ENCODE measurements at regions not wholly inside any gene's neighbourhood (a gene's known extent, or its start where the extent isn't known, plus 50 kb on each side); places are given as distances from the start of the nearest gene placed in this dataset.

GRCh38 chr3:17938313-17938712, 195.9 kb upstream of the TBC1D5 start:
- no peak for DNase-seq

DNA sequence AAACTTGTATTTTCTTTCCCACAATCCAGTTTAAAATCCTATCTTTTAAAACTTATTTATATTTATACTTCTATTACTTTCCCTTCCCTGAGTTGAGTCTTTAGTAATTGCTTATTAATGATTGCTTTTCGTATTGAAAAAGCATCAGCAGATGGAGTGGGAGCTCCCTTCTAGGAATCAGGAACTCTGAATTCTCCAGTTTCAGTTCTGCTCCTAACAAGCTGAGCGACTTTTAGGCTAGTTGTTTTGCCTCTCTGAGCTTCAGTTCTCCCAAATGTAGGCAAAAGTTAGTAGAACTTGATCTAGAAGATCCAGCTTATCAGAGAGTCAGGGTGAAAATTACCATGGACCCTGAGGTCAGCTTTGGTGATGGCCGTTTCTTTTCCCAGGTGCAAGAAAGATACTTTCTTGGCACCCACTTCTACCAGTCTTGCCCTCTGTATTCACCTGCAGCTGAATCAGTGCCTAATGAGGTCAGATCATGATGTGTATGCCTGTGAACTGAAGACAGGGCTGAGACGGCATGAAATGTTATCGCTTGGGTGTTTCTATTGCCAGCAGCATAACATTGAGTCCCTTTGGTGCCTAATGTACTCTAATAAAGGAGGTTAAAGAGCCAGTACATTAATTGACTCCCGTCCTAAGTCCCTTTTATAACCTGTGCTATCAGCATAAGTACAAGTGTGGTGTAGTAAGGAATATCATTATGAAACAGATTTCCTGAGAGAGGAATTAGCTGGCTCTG, 194.5 kb upstream of the TBC1D5 start:
- no peak for DNase-seq

- DNase-seq = peak; percentile 65
Observed at GRCh38 chr3:17935222-17935621, 192.8 kb upstream of the TBC1D5 start.

- no peak for DNase-seq
Observed at GRCh38 chr3:17932136-17932771, 189.8 kb upstream of the TBC1D5 start.

DNA sequence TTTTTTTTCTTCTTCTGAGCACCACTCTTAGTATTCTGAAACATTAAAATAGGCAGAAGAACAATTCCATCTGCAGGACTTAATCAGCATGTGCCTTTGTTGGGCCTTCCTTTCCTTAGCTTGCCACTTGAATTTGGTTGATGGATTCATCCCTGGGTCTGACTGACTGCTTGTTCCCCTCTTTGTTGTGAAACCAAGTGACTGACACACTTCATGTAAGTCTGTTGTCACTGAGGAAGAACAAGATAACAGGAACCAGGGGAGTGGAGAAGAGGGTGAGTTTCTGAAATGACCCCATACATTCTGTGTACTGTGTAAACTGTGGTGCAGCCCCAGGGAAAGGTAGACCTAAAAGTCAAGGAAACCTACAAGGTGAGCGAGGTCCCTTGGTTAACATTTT, 188.7 kb upstream of the TBC1D5 start:
- no peak for DNase-seq

- no peak for DNase-seq
Observed at GRCh38 chr3:17928502-17929145, 186.2 kb upstream of the TBC1D5 start.

DNA sequence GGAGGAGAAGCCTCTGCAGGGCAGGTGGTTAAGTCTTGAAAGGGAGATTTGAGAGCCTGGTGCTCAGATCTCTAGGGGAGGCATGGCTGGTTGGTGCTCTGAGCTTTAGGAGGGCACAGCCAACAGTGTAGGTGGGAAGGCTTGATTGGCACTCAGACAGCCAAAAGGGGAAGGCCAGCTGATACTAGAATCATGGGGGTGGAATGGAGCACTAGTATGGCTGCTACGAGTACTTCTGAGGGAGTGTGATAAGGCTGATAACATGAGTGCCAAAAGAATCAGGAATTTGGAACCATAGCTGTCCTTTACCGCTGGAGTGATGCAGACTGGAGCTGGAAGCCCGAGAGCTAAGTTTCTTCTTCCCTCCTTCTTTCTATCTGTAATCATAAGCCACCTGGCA, 184.6 kb upstream of the TBC1D5 start:
- no peak for DNase-seq

DNA sequence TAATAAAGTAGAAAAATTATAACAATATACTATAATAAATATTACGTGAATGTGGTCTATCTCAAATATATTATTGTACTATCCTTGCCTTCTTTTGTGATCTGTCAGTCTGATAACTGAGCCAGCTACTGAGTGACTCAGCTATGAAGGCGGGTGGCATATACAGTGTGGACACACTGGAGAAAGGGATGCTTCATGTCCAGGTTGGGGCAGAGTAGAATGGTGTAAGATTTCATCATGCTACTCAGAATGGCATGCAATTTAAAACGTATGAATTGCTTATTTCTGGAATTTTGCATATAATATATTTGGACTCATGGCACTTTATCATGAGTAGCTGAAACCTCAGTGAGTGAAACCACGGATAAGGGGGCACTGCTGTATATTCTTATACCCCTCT, 172.9 kb upstream of the TBC1D5 start:
- no peak for DNase-seq

DNA sequence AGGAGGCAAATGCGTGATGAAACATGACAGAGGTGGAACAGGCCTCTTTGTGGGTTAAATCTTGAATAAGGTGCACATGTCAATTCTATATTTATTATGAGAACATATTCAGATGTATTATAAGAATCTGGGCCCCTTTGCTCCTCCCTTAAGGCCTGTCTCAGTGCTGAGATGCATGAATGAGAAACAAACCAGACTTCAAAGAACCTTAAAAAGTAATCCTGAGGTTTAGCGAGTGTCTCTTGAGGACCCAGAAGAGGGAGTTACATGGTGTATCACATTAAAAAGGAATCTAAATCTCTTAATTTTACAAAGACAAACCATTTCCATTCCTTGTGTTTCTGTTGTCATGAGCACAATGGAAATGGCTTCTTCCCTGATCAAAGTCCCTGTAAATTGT, 170.9 kb upstream of the TBC1D5 start:
- DNase-seq = no peak

DNA sequence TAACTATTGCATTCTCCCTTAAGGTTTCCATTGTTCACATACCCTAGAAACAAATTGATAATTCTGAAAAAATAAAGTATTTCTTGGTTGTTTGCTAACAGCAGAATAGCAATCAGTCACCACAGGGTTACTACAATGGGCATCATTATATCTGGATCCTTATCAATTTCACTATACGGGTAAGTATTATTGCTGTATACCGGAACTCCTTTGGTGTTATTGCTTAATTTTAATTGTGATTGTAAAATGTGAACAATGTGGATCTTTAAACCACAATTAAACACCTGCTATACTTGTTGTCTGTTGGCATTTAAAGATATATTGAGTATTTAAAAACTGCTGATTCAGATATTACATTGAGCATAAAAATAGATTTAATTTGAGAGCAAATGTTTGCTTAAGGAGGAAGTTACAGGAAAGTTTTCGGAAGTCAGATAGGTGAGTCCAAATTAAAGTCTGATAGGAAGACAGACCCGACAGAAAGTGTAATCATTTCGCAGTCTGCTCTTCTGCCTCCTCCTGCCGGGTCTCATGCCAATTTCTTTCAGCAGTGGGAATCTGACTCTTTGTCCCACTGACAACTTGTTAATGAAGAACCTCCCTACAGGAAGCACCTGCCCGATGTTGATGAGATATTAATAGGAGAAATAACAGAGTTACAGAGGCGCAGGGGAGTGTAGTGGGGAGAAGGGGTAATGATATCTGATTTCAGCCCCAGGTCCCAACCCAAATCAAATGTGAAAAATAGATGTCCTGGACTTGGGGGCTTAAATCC, 169.7 kb upstream of the TBC1D5 start:
- DNase-seq = no peak

- no peak for DNase-seq
Observed at GRCh38 chr3:17910922-17911321, 168.5 kb upstream of the TBC1D5 start.

DNA sequence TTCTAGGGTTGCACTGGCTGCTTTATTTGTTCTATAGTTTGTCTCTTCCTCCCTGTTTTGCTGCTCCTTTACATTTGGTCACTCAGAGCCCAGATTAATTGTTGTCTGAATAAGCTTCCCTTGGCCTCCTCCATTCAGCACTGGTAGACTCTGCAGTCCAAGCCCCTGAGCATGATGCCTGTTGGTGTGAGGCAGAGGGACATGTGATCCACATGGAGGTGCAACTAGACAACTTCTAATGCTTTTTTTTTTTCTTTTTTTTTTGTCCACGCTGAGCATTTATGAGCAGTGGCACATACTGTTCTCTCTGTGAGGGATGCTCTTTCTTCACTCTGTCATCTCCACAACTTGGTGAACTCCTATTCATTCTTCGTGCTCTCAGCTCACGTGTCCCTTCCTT, 167.3 kb upstream of the TBC1D5 start:
- DNase-seq = no peak

- no peak for DNase-seq
Observed at GRCh38 chr3:17908399-17909191, 166.2 kb upstream of the TBC1D5 start.

GRCh38 chr3:17905996-17906395, 163.6 kb upstream of the TBC1D5 start:
- DNase-seq = no peak

DNA sequence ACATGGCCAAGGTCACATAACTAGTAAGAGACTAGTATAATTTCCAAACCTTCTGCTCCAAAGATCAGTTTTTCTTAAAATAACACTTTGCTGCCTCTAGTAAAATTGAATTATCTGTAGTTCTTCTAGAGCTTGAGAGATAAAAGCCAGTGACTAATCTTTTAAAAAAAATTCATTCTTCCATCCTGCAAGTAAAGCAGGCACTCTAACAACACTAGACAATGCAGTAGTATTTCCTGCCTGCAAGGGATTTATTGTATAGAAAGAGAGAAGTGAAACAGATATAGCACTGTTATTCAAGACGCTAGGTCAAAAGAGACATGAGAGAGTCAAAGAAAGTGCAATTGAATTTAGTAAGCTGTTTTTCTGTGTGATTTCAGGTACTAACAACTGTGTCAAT, 159.5 kb upstream of the TBC1D5 start:
- no peak for DNase-seq

- DNase-seq = peak; percentile 8
Observed at GRCh38 chr3:17894434-17895060, 152.1 kb upstream of the TBC1D5 start.

DNA sequence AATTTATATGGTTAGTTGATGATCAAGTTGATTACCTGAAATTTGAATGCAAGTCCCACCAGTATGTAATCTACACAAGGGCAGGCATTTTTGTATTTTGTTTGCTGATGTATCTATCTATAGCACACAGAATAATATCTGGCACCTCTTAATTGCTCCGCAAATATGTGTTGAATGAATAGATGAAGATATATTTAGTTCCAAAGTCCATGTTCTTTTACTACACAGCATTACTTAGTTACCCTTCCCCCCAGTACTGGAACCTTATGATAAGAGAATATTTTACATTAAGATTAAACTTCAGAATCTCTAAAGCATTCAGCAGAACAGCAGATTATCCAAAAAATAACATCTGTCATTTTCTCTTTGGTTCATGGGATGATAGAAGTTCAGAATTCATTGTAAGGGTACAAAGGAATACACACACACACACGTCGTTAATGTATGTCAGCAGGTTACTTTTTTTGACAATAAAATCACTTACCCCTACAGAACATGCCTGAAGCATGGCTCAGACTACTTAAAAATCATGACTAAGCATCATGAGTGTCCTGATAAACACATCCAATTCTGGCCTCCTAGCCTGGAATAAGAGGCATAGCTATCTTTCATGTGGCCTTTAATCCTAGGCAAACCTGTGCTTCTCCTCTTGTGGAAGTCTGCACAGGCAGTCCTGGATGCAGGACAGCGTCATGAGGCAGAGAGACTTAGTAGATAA, 148.9 kb upstream of the TBC1D5 start:
- DNase-seq = no peak

GRCh38 chr3:17885986-17886385, 143.6 kb upstream of the TBC1D5 start:
- DNase-seq = no peak

GRCh38 chr3:17882981-17883380, 140.6 kb upstream of the TBC1D5 start:
- DNase-seq = no peak

DNA sequence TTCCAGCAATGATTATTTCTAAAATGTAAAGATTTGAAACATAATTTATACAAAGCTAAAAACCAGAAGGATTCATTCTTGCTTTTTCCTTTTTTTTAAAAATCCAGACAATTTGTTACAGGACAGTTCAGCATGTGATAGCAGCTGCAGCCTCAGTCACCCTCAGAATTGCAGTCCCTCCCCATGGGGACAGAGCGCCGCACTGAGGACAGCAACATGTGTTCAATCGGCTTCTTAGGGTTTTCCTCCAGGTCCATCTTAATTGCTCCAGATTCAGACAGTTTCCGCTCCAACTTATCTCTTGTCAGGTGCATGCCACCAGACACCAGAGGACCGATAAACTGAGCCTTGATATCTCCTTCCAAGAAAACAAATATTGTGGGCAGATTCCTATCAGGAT, 134.9 kb upstream of the TBC1D5 start:
- DNase-seq = no peak

- DNase-seq = no peak
Observed at GRCh38 chr3:17874636-17875035, 132.2 kb upstream of the TBC1D5 start.

DNA sequence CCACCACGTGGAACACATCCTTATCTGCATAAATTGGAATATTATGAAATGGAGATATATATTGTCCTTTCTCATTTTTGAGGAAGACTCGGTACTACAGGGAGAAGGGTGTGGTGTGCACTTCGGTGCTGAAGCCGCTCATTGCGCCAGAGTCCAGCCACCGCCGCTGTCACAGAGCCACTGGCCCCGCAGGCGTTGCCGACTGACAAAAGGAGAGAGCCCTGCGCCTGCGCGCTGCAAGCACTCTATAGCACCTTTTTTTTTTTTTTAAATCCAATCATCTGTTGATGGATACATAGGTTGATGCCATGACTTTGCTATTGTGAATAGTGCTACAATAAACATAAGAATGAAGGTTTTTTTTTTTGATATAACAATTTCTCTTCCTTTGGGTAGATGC, 130.0 kb upstream of the TBC1D5 start:
- no peak for DNase-seq

Measured in NCI-H2171 treated with DMSO at 0.1 percent for 48 hours (cell line).